K562 (cell line): ENCODE measurements at regions not wholly inside any gene's neighbourhood (a gene's known extent, or its start where the extent isn't known, plus 50 kb on each side); places are given as distances from the start of the nearest gene placed in this dataset.

Source experiments
- ATAC-seq: fragments of 200-7000 bp; cut with Tn5 transposase; 3 replicates; pipeline ENCODE4 v1.9.1; 2020; ENCODE audit warnings: moderate library complexity
- BruUV-seq: library from RNA; stranded (reverse); fragments of 400-500 nt; replicated peaks from 2 replicates; lab custom pipeline; 2021; lab: Mats Ljungman, UMichigan
- CTCF ChIA-PET: fragments of 300-600 bp; formaldehyde crosslinking; extraction: SDS; loops from one replicate; lab custom pipeline; 2021; ENCODE audit warnings: low intra/inter-chr PET ratio; lab: Yijun Ruan, JAX
- POLR2A ChIA-PET: fragments of 300-600, 350-650 bp; sonication (Branson Sonifier 250); formaldehyde crosslinking; extraction: SDS; loops from one replicate; lab custom pipeline; 2021; ENCODE audit warnings: antibody characterized with exemption, inconsistent platforms; lab: Yijun Ruan, JAX
- DNase-seq, 4 experiments: peaks; one replicate each; pipeline versions ENCODE4 v3.0.0 to v3.0.0-alpha.2; 2011 to 2018; ENCODE audit warnings: low spot score in 3 of 4, mixed read lengths in 3 of 4; ENCODE audit errors: extremely low read depth in 1 of 4
- FAIRE-seq: peaks from 2 replicates; lab custom pipeline; 2011; peaks lifted over from hg19 to GRCh38; lab: Jason Lieb, UNC
- H2AFZ ChIP-seq: 2 replicates; pipeline ENCODE4 v1.6.0; 2011; ENCODE audit warnings: low read depth, low read length, control low read depth, inconsistent platforms
- H3K27ac ChIP-seq: fragments of 200-600 bp; 3 replicates; pipeline ENCODE4 v1.8.0; 2011; ENCODE audit warnings: low read depth, mild to moderate bottlenecking, control low read depth, inconsistent platforms, low read length, moderate library complexity, mixed read lengths; ENCODE audit errors: extremely low read depth
- H3K27me3 ChIP-seq, 2 experiments: fragments of 300-600 bp in 1 of 2; 2 replicates in 1 of 2; 3 replicates in 1 of 2; pipeline versions ENCODE4 v1.6.0 to v1.8.0; 2011; ENCODE audit warnings: inconsistent platforms in 2 of 2, low read length in 2 of 2, mild to moderate bottlenecking in 1 of 2, mixed read lengths in 1 of 2, moderate library complexity in 1 of 2; ENCODE audit not compliant: control insufficient read depth in 2 of 2, insufficient read depth in 2 of 2
- H3K36me3 ChIP-seq: fragments of 300-600 bp; 3 replicates; pipeline ENCODE4 v1.8.0; 2011; ENCODE audit warnings: mild to moderate bottlenecking, low read length, inconsistent platforms; ENCODE audit not compliant: control insufficient read depth, insufficient read depth
- H3K4me1 ChIP-seq, 2 experiments: fragments of 200-600 bp in 1 of 2; replicated peaks in 1 of 2; 2 replicates in 1 of 2; 3 replicates in 1 of 2; pipeline versions ENCODE4 v1.5.1 to v1.8.0; 2011; ENCODE audit warnings: inconsistent platforms in 2 of 2, low read length in 2 of 2, mild to moderate bottlenecking in 1 of 2, mixed read lengths in 1 of 2, moderate library complexity in 1 of 2; ENCODE audit not compliant: control insufficient read depth in 2 of 2, insufficient read depth in 2 of 2
- H3K4me2 ChIP-seq: 2 replicates; pipeline ENCODE4 v1.6.1; 2011; ENCODE audit warnings: low read length, control low read depth, inconsistent platforms, mixed read lengths; ENCODE audit not compliant: insufficient read depth
- H3K4me3 ChIP-seq: fragments of 200-600 bp; sonication (generic), shearing (Covaris generic); 2 replicates; pipeline ENCODE4 v1.5.1; 2016; ENCODE audit warnings: control low read depth, inconsistent platforms
- H3K79me2 ChIP-seq: fragments of 200-600 bp; 3 replicates; pipeline ENCODE4 v1.8.0; 2011; ENCODE audit warnings: low read length, inconsistent platforms; ENCODE audit not compliant: control insufficient read depth, insufficient read depth
- H3K9ac ChIP-seq, 2 experiments: 2 replicates each; pipeline versions ENCODE4 v1.6.0 to v1.6.1; 2011; ENCODE audit warnings: low read depth in 2 of 2, low read length in 2 of 2, control low read depth in 1 of 2, inconsistent platforms in 1 of 2, mild to moderate bottlenecking in 1 of 2, mixed read lengths in 1 of 2; ENCODE audit not compliant: insufficient read depth in 1 of 2
- H3K9me1 ChIP-seq: one replicate; pipeline ENCODE4 v1.6.0; 2011; ENCODE audit warnings: inconsistent platforms, mild to moderate bottlenecking, low read length, moderate library complexity; ENCODE audit not compliant: control insufficient read depth, insufficient read depth
- H3K9me3 ChIP-seq: replicated peaks from 2 replicates; pipeline ENCODE4 v1.5.1; 2011; ENCODE audit warnings: low read depth, low read length, inconsistent platforms; ENCODE audit not compliant: control insufficient read depth, insufficient read depth
- H4K20me1 ChIP-seq: replicated peaks from 2 replicates; pipeline ENCODE4 v1.6.1; 2011; ENCODE audit warnings: low read length, inconsistent platforms, mixed read lengths; ENCODE audit not compliant: control insufficient read depth, insufficient read depth
- C11orf30 ChIP-seq: fragments of 450-650 bp; IDR thresholded peaks from 2 replicates; pipeline ENCODE4 v1.6.1; 2016; ENCODE audit warnings: low read depth, mild to moderate bottlenecking
- CEBPB ChIP-seq: fragments of 450-650 bp; IDR thresholded peaks from 2 replicates; pipeline ENCODE4 v1.6.1; 2016; ENCODE audit warnings: missing genetic modification characterization, missing compliant biosample characterization
- MAFG ChIP-seq: fragments of 450-650 bp; conservative IDR thresholded peaks from 2 replicates; pipeline ENCODE4 v1.6.1; 2016; ENCODE audit warnings: missing genetic modification characterization, missing compliant biosample characterization
- MLX ChIP-seq, 2 experiments: fragments of 450-650 bp in 1 of 2; sonication (generic) in 1 of 2; formaldehyde crosslinking; conservative IDR thresholded peaks; 2 replicates each; pipeline versions ENCODE4 v1.4.0 to v1.8.1; 2020 to 2022; ENCODE audit warnings: mild to moderate bottlenecking in 1 of 2, missing genetic modification reagents in 1 of 2
- PREB ChIP-seq: sonication (generic); formaldehyde crosslinking; IDR thresholded peaks from 2 replicates; pipeline ENCODE4 v1.8.1; 2023; ENCODE audit warnings: mild to moderate bottlenecking, missing genetic modification reagents
- SAP30 ChIP-seq: fragments of 200-600 bp; sonication (generic); IDR thresholded peaks from 2 replicates; pipeline ENCODE4 v1.6.1; 2012; ENCODE audit warnings: borderline replicate concordance, low read depth, mild to moderate bottlenecking, moderate library complexity, low read length, control low read depth, inconsistent platforms; ENCODE audit not compliant: insufficient read depth, poor library complexity, severe bottlenecking
- ZNF655 ChIP-seq: fragments of 250-450 bp; sonication (Bioruptor Pico); IDR thresholded peaks from 2 replicates; pipeline ENCODE4 v1.5.0; 2021
- WGBS: fragments of 100-300 bp; shearing (Covaris generic); methylation state at CpG from one replicate; pipeline ENCODE4 v1.1.6; 2016; ENCODE audit warnings: low coverage, mixed read lengths; ENCODE audit not compliant: insufficient coverage; ENCODE audit errors: missing lambda C conversion rate; 5-methylcytosine and 5-hydroxymethylcytosine counted together
- in situ Hi-C: fragments of 300-500 bp; cut with MboI; formaldehyde crosslinking; loops from 4 replicates; pipeline ENCODE4 v1.15.0; 2018; ENCODE audit warnings: inconsistent platforms, mixed read lengths
- intact Hi-C: fragments of 100-400 bp; cut with micrococcal nuclease; formaldehyde crosslinking; loops from 2 replicates; pipeline ENCODE4 v1.14.2; 2022
- TF ChIP-seq, protein P1 (sequence below): fragments of 450-650 bp; formaldehyde crosslinking; IDR thresholded peaks from 2 replicates; pipeline ENCODE4 v1.4.0; 2022; ENCODE audit warnings: missing genetic modification characterization
- TF ChIP-seq, protein P2 (sequence below): sonication (generic); formaldehyde crosslinking; IDR thresholded peaks from 2 replicates; pipeline ENCODE4 v1.8.1; 2023; ENCODE audit warnings: mild to moderate bottlenecking, missing genetic modification reagents, moderate library complexity

GRCh38 chr1:177632923-177633615, 336.8 kb downstream of the SEC16B start:
- CTCF ChIA-PET: no interaction called here
- FAIRE-seq (no peak), DNase-seq (no peak), ATAC-seq (no peak)
- POLR2A ChIA-PET: no interaction called here
- H4K20me1 ChIP-seq: no peaks in the 10 kb centered on the region
- H3K79me2 ChIP-seq: no peaks in the 10 kb centered on the region
- 0% methylated on average over 4 of the region's 4 CpGs for WGBS
- no peaks in the 10 kb centered on the region for H3K4me1 ChIP-seq
- intact Hi-C loops: no loop called here
- no peak overlapping the region for H3K4me3 ChIP-seq
- H2AFZ ChIP-seq: no peak overlapping the region
- in situ Hi-C loops: no loop called here
- H3K27ac ChIP-seq: no peak overlapping the region
- H3K4me2 ChIP-seq: no peak overlapping the region
- no peaks in the 10 kb centered on the region for H3K9me3 ChIP-seq
- no peaks in the 10 kb centered on the region for H3K36me3 ChIP-seq
- no TSS peak for BruUV-seq
- no peak overlapping the region for H3K9ac ChIP-seq
- TF ChIP-seq MLX (CRISPR knock-in tag; conservative IDR thresholded peaks at IDR 0.05) (no peak), CEBPB (tag) (peak; percentile 40; the same call in 1 of the 2 replicates)
- no peaks in the 10 kb centered on the region for H3K9me1 ChIP-seq
- H3K27me3 ChIP-seq: no peaks in the 10 kb centered on the region

DNA sequence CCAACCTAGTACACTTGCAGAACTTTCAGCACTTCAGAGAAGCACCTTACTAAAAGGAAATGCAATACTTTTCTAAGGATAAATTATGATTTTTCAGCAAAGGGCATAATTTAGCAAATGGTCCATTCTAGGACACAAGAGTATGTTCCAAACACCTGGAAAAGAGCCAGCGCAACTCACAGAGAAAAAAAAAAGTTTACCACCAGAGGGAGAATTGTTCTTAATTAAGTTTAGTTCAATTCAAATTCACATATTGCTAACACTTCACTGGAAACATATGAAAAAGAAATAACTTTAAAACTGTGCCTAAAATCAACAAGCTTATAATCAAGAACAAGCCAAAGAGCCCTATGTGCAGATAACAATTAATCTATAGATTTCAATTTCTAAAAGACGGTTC, 338.1 kb downstream of the SEC16B start:
- in situ Hi-C loops: no loop called here
- no peaks in the 10 kb centered on the region for H3K9me1 ChIP-seq
- no peaks in the 10 kb centered on the region for H4K20me1 ChIP-seq
- H3K27me3 ChIP-seq: no peaks in the 10 kb centered on the region
- no peak for ATAC-seq
- H2AFZ ChIP-seq: no peak overlapping the region
- no peak overlapping the region for H3K4me3 ChIP-seq
- FAIRE-seq: no peak
- no peaks in the 10 kb centered on the region for H3K36me3 ChIP-seq
- H3K4me2 ChIP-seq: no peak overlapping the region
- intact Hi-C loops: no loop called here
- WGBS: 0% methylated on average over 2 of the region's 2 CpGs
- H3K9ac ChIP-seq: no peak overlapping the region
- no peaks in the 10 kb centered on the region for H3K4me1 ChIP-seq
- CTCF ChIA-PET: no interaction called here
- POLR2A ChIA-PET: no interaction called here
- no peak overlapping the region for H3K27ac ChIP-seq
- no peaks in the 10 kb centered on the region for H3K9me3 ChIP-seq
- no TSS peak for BruUV-seq
- H3K79me2 ChIP-seq: no peaks in the 10 kb centered on the region
- DNase-seq: no peak
- TF ChIP-seq, protein P1, sequence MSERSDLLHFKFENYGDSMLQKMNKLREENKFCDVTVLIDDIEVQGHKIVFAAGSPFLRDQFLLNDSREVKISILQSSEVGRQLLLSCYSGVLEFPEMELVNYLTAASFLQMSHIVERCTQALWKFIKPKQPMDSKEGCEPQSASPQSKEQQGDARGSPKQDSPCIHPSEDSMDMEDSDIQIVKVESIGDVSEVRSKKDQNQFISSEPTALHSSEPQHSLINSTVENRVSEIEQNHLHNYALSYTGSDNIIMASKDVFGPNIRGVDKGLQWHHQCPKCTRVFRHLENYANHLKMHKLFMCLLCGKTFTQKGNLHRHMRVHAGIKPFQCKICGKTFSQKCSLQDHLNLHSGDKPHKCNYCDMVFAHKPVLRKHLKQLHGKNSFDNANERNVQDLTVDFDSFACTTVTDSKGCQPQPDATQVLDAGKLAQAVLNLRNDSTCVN: no peak
- TF ChIP-seq MAFG (tag): no peak
- TF ChIP-seq, protein P2, sequence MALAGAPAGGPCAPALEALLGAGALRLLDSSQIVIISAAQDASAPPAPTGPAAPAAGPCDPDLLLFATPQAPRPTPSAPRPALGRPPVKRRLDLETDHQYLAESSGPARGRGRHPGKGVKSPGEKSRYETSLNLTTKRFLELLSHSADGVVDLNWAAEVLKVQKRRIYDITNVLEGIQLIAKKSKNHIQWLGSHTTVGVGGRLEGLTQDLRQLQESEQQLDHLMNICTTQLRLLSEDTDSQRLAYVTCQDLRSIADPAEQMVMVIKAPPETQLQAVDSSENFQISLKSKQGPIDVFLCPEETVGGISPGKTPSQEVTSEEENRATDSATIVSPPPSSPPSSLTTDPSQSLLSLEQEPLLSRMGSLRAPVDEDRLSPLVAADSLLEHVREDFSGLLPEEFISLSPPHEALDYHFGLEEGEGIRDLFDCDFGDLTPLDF (CRISPR knock-in tag): no peak
- no peak for TF ChIP-seq SAP30
- no peak for TF ChIP-seq C11orf30
- no peak for TF ChIP-seq PREB (CRISPR knock-in tag)
- no peak for TF ChIP-seq ZNF655 (CRISPR knock-in tag)
